Stimulated activated naive CD8-positive, alpha-beta T cell treated with anti-CD3 and anti-CD28 coated beads, Interleukin-15, amount 100 ng/mL, for 72 hours (primary cell): ENCODE measurements at regions not wholly inside any gene's neighbourhood (a gene's known extent, or its start where the extent isn't known, plus 50 kb on each side); places are given as distances from the start of the nearest gene placed in this dataset.
"Not testable (repeated sequence)": the region's sequence is repeated elsewhere in the genome, so short reads cannot be mapped to it uniquely, and the experiment has no call there.

ENCODE experiments used
- ATAC-seq: fragments of 150-1000 bp; cut with Tn5 transposase; 2 replicates; pipeline ENCODE4 v1.10.0; 2021; ENCODE audit warnings: mild to moderate bottlenecking, moderate library complexity
- DNase-seq, 2 donors: peaks; one replicate each; pipeline ENCODE4 v3.0.0; 2021 to 2022
- H3K27ac Mint-ChIP-seq, 2 donors: one replicate each; pipeline ENCODE4 v1.8.0; 2022; ENCODE audit warnings: mild to moderate bottlenecking in 2 of 2, mixed read lengths in 2 of 2, moderate library complexity in 2 of 2
- H3K27me3 Mint-ChIP-seq: one replicate; pipeline ENCODE4 v1.8.0; 2022; ENCODE audit warnings: mixed read lengths
- H3K4me1 Mint-ChIP-seq: one replicate; pipeline ENCODE4 v1.8.0; 2022; ENCODE audit warnings: mild to moderate bottlenecking, mixed read lengths
- H3K4me3 Mint-ChIP-seq, 2 donors: one replicate each; pipeline ENCODE4 v1.8.0; 2022; ENCODE audit warnings: mild to moderate bottlenecking in 2 of 2, mixed read lengths in 2 of 2, moderate library complexity in 1 of 2
- H3K9me3 Mint-ChIP-seq, 2 donors: one replicate each; pipeline ENCODE4 v1.8.0; 2022; ENCODE audit warnings: mixed read lengths in 2 of 2

DNA sequence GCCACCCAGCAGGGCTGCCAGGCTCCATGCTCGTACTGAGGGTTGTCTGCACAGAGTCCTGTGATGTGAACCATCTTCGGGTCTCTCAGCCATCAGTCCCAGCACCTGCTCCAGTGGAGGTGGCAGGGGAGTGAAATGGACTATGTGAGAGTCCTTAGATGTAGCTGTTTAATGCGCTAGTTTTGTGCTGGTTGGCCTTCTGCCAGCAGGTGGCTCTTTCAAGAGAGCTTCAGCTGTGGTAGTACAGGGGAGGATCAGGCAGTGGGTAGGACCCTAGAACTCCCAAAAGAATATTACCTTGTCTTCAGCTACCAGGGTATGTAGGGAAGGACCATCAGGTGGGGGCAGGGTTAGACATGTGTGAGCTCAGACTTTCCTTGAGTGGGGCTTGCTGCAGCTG, 1066.0 kb downstream of the GLUD2 start:
- H3K9me3 Mint-ChIP-seq: no peaks in the 10 kb centered on the region
- H3K4me1 Mint-ChIP-seq: no peaks in the 10 kb centered on the region
- ATAC-seq (no peak), DNase-seq (no peak)
- H3K27me3 Mint-ChIP-seq: no peaks in the 10 kb centered on the region
- no peak overlapping the region for H3K4me3 Mint-ChIP-seq
- H3K27ac Mint-ChIP-seq: no peak overlapping the region

DNA sequence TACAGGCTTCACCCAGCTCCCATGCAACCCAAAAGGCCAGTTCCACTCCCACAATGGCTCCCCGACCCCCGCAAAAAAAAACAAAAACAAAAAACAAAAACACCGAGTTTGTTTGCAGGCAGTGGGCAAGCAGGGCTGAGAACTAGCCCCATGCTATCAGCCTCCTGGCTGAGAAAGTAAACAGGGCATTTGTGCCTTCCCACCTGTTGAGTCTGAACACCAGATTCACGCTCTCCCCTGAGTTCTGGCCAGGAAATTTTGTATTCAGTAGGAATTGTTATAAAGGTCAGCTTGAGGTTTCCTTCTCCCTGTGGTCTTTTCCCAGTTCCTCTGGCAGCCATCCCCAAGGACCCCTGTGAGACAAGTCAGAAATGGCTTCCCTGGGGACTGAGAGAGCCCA, 1066.5 kb downstream of the GLUD2 start:
- ATAC-seq (no peak), DNase-seq (no peak)
- Mint-ChIP-seq H3K27ac (no peak overlapping the region), H3K4me3 (no peak overlapping the region), H3K9me3 (no peaks in the 10 kb centered on the region), H3K4me1 (no peaks in the 10 kb centered on the region), H3K27me3 (no peaks in the 10 kb centered on the region)

DNA sequence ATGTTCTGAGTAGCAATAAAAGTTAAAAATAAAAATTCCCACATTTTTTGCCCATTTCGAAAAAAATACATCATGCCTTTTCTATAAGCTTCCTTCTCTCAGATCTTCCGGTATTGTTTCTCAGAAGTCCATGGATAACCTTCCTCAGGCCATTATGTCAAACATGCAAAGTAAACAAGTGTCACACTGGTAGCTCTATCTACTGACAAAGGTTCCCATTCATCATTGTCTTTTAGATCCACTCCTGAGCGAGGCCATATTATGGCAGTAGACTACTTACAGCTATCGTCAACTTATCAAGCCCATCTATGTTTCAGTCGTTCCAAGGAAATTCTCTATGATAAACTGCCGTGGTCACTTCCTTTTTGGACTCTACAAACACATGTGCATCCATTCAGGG, 1068.2 kb downstream of the GLUD2 start:
- H3K27ac Mint-ChIP-seq: no peak overlapping the region
- ATAC-seq (no peak), DNase-seq (no peak)
- H3K9me3 Mint-ChIP-seq: no peaks in the 10 kb centered on the region
- no peak overlapping the region for H3K4me3 Mint-ChIP-seq
- no peaks in the 10 kb centered on the region for H3K4me1 Mint-ChIP-seq
- H3K27me3 Mint-ChIP-seq: no peaks in the 10 kb centered on the region

GRCh38 chrX:122119361-122119760, 1064.7 kb upstream of the GRIA3 start:
- Mint-ChIP-seq H3K9me3 (no peaks in the 10 kb centered on the region), H3K27ac (no peak overlapping the region), H3K4me1 (no peaks in the 10 kb centered on the region)

GRCh38 chrX:122122274-122122673, 1061.8 kb upstream of the GRIA3 start:
- H3K4me1 Mint-ChIP-seq: no peaks in the 10 kb centered on the region
- ATAC-seq: no peak
- H3K9me3 Mint-ChIP-seq: peaks cover 0 to 2% of the 10 kb centered on the region in 2 donors
- DNase-seq: no peak
- H3K27me3 Mint-ChIP-seq: no peaks in the 10 kb centered on the region
- no peak overlapping the region for H3K27ac Mint-ChIP-seq
- H3K4me3 Mint-ChIP-seq: no peak overlapping the region

More at GRCh38 chrX:122119361-122119760, 1064.7 kb upstream of the GRIA3 start:
- H3K27me3 Mint-ChIP-seq: no peaks in the 10 kb centered on the region
- ATAC-seq (no peak), DNase-seq (no peak)
- H3K4me3 Mint-ChIP-seq: no peak overlapping the region

DNA sequence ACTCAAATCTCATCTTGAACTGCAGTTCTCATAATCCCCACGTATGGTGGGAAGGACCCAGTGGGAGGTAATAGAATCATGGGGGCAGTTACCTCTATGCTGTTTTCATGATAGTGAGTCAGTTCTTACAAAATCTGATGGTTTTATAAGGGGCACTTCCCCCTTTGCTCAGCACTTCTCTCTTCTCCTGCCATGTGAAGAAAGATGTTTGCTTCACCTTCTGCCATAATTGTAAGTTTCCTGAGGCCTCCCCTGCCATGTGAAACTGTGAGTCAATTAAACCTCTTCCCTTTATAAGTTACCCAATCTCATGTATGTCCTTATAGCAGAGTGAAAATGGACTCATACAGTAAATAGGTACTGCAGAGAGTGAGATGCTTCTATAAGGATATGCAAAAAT, 1050.6 kb upstream of the GRIA3 start:
- DNase-seq: no peak
- Mint-ChIP-seq H3K4me3 (no peak overlapping the region), H3K9me3 (no peaks in the 10 kb centered on the region), H3K27me3 (no peaks in the 10 kb centered on the region), H3K4me1 (no peaks in the 10 kb centered on the region), H3K27ac (no peak overlapping the region)
- no peak for ATAC-seq

DNA sequence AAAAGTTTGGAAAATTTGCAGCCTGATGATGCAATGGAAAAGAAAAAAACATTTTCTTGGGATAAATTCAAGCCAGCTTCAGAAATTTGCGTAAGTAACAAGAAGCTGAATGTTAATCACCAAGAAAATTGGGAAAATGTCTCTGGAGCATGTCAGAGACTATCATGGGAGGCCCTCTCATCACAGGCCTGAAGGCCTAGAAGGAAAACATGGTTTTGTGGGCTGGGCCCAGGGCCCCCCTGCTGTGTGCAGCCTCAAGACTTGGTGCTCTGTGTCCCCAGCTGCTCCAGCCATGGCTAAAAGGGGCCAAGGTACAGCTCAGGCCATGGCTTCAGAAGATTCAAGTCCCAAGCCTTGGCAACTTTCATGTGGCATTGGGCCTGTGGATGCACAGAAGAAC, 1049.8 kb upstream of the GRIA3 start:
- H3K9me3 Mint-ChIP-seq: no peaks in the 10 kb centered on the region
- H3K4me1 Mint-ChIP-seq: no peaks in the 10 kb centered on the region
- H3K27me3 Mint-ChIP-seq: no peaks in the 10 kb centered on the region
- ATAC-seq (no peak), DNase-seq (no peak)
- H3K4me3 Mint-ChIP-seq: no peak overlapping the region
- no peak overlapping the region for H3K27ac Mint-ChIP-seq

DNA sequence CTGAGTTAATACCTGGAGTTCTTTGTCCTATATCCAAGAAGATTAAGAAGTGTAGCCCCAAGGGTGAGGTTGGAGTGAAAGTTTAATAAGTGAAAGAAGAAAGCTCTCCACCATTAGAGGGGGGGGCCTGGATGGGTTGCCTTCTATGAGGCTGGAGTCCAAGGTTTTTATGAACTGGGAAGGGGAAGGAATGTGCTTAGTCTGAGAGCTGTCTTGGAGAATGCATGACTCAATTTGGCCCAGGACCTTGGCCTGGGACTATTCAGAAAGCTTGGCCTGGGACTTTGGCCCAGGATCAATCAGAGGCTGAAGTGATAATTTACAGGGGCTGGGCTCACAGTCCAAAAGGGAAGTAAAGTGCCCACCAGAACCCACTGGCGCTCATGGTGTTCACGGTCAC, 1049.0 kb upstream of the GRIA3 start:
- Mint-ChIP-seq H3K4me3 (no peak overlapping the region), H3K27ac (no peak overlapping the region), H3K9me3 (no peaks in the 10 kb centered on the region), H3K4me1 (no peaks in the 10 kb centered on the region), H3K27me3 (no peaks in the 10 kb centered on the region)
- DNase-seq (no peak), ATAC-seq (no peak)

DNA sequence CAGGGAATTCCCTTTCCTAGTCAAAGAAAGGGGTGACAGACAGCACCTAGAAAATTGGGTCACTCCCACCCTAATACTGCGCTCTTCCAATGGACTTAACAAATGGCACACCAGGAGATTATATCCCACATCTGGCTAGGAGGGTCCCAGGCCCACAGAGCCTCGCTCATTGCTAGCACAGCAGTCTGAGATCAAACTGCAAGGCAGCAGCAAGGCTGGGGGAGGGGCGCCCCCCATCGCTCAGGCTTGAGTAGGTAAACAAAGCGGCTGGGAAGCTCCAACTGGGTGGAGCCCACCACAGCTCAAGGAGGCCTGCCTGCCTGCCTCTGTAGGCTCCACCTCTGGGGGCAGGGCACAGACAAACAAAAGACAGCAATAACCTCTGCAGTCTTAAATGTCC, 1043.9 kb upstream of the GRIA3 start:
- not testable (repeated sequence) for H3K27ac Mint-ChIP-seq, H3K27me3 Mint-ChIP-seq, H3K4me3 Mint-ChIP-seq, DNase-seq, H3K9me3 Mint-ChIP-seq, ATAC-seq, H3K4me1 Mint-ChIP-seq

DNA sequence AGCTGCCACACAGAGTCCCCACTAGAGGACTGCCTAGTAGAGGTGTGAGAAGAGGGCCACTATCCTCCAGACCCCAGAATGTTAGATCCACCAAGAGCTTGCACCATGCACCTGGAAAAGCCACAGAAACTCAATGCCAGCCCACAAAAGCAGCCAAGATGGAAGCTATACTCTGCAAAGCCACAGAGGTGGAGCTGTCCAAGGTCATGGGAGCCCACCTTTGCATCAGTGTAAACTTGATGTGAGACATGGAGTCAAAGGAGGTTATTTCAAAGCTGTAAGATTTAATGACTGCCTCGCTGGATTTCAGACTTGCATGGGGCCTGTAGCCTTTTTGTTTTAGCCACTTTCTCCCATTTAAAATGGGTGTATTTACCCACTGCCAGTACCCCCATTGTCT, 1030.1 kb upstream of the GRIA3 start:
- H3K27me3 Mint-ChIP-seq: no peaks in the 10 kb centered on the region
- no peaks in the 10 kb centered on the region for H3K9me3 Mint-ChIP-seq
- H3K4me1 Mint-ChIP-seq: no peaks in the 10 kb centered on the region
- no peak for DNase-seq
- H3K27ac Mint-ChIP-seq: no peak overlapping the region
- H3K4me3 Mint-ChIP-seq: no peak overlapping the region
- no peak for ATAC-seq

- Mint-ChIP-seq H3K4me1 (no peaks in the 10 kb centered on the region), H3K27me3 (no peaks in the 10 kb centered on the region), H3K27ac (no peak overlapping the region), H3K9me3 (no peaks in the 10 kb centered on the region), H3K4me3 (no peak overlapping the region)
- DNase-seq: no peak
- ATAC-seq: no peak
Observed at GRCh38 chrX:122168241-122168640, 1015.8 kb upstream of the GRIA3 start.

DNA sequence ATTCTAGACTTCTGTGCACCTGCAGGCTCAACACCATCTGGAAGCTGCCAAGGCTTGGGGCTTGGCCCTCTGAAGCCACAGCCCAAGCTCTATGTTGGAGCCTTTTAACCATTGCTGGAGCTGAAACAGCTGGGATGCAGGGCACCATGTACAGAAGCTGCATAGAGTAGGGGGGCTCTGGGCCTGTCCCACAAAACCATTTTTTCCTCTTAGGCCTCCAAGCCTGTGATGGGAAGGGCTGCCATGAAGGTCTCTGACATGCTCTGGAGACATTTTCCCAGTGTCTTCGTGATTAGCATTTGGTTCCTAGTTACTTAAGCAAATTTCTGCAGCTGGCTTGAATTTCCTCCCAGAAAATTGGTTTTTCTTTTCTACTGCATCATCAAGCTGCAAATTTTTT, 999.3 kb upstream of the GRIA3 start:
- Mint-ChIP-seq H3K4me3 (no peak overlapping the region), H3K4me1 (no peaks in the 10 kb centered on the region), H3K27ac (no peak overlapping the region), H3K9me3 (peaks cover 0 to 13% of the 10 kb centered on the region in 2 donors), H3K27me3 (no peaks in the 10 kb centered on the region)
- ATAC-seq (no peak), DNase-seq (no peak)

- peaks cover 0 to 13% of the 10 kb centered on the region in 2 donors for H3K9me3 Mint-ChIP-seq
- no peak overlapping the region for H3K27ac Mint-ChIP-seq
- no peak overlapping the region for H3K4me3 Mint-ChIP-seq
- DNase-seq (no peak), ATAC-seq (no peak)
- no peaks in the 10 kb centered on the region for H3K4me1 Mint-ChIP-seq
- H3K27me3 Mint-ChIP-seq: no peaks in the 10 kb centered on the region
Observed at GRCh38 chrX:122187069-122187713, 996.9 kb upstream of the GRIA3 start.

DNA sequence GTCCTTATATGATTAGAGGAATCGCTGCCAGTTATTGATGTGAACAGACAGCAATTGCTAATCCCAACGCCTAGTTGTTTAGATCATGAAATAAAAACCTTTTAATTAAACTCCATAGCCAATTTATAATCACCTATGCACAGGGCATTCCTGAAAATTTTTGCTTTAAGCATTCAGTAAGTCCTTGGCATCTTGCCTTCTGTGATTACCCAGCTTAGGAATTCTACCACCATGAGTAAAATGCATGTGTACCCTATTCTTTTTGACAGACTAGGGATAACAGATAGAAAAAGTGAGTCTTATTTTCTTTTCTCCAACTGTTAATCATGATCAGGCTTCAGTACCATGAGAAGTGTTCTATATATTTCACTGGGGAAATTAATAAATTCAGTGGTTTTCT, 995.3 kb upstream of the GRIA3 start:
- Mint-ChIP-seq H3K27ac (no peak overlapping the region), H3K4me1 (no peaks in the 10 kb centered on the region), H3K9me3 (peaks cover 0 to 8% of the 10 kb centered on the region in 2 donors), H3K27me3 (no peaks in the 10 kb centered on the region), H3K4me3 (no peak overlapping the region)
- no peak for DNase-seq
- ATAC-seq: no peak

GRCh38 chrX:122196343-122196742, 987.7 kb upstream of the GRIA3 start:
- Mint-ChIP-seq H3K9me3 (no peaks in the 10 kb centered on the region), H3K4me3 (no peak overlapping the region), H3K4me1 (no peaks in the 10 kb centered on the region), H3K27ac (no peak overlapping the region), H3K27me3 (no peaks in the 10 kb centered on the region)
- DNase-seq (no peak), ATAC-seq (no peak)

DNA sequence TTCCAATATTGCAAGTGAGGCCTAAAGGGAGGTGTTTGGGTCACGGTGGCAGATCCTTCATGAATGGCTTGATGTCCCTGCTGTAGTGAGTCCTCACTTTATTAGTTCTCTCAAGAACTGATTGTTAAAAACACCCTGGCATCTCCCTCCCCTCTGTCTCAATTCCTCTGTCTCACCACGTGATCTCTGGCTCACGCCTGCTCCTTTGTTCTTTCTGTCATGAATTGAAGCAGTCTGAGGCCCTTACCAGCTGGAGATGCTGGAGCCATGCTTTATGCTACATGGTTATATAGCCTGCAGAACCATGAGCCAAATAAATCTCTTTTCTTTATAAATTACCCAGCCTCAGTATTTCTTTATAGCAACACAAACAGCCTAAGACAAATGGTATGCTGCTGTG, 980.7 kb upstream of the GRIA3 start:
- DNase-seq: no peak
- no peak overlapping the region for H3K4me3 Mint-ChIP-seq
- no peak for ATAC-seq
- no peaks in the 10 kb centered on the region for H3K9me3 Mint-ChIP-seq
- H3K4me1 Mint-ChIP-seq: no peaks in the 10 kb centered on the region
- no peak overlapping the region for H3K27ac Mint-ChIP-seq
- no peaks in the 10 kb centered on the region for H3K27me3 Mint-ChIP-seq

DNA sequence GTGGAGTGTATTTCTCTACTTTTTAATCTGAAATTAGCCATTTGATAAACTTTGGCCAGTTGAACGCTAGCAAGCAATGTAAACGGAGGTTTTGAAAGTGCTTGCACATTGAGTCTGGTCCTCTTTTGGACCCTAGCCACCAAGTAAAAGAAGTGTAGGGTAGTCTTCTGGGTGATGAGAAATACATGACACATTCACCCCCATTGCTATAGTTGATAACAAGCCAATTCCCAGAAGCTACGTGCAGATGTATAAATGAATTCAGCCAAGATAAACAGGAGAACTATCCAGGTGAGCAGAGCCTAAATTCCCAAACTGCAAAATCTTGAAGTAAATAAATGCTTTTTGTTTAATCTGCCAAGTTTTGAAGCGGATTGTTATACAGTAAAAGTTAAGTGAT, 965.4 kb upstream of the GRIA3 start:
- no peaks in the 10 kb centered on the region for H3K4me1 Mint-ChIP-seq
- H3K27me3 Mint-ChIP-seq: no peaks in the 10 kb centered on the region
- no peak overlapping the region for H3K4me3 Mint-ChIP-seq
- no peak for ATAC-seq
- peaks cover 0 to 6% of the 10 kb centered on the region in 2 donors for H3K9me3 Mint-ChIP-seq
- no peak overlapping the region for H3K27ac Mint-ChIP-seq
- DNase-seq: no peak
